ENCODE measurements at regions not wholly inside any gene's neighbourhood (a gene's known extent, or its start where the extent isn't known, plus 50 kb on each side); places are given as distances from the start of the nearest gene placed in this dataset.

DNA sequence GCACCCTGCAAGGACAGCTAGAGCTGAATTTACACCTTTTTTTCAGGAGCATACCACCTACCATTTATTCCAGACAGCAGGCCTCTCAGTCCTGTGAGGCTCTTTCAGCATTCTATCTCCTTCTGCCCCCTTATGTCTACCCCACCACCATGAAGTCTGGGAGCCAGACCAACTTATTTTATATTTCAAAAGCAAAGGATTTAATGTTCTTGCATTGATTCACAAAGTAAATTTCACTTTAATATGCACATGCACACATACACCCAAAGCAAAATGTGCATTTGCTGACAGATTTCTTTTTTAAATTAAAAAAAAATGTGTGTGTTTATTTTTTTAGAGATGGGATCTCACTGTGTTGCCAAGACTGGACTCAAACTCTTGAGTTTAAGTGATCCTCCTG lies 264.2 kb upstream of the LRRC3B start:
- DNase-seq (ENCODE audit: low read depth in 1 of 2, low spot score in 2 of 2) (no peak), FAIRE-seq (no peak)
- H3K4me3 ChIP-seq (ENCODE audit: extremely low read depth in 1 of 4, insufficient read depth in 2 of 4, low read depth in 3 of 4, low read length in 4 of 4) = no peak overlapping the region
- H3K27me3 ChIP-seq (replicated peaks in 1 of 4; ENCODE audit: control insufficient read depth in 3 of 4, extremely low read depth in 1 of 4, insufficient read depth in 3 of 4, low read length in 3 of 4) = no peaks in the 10 kb centered on the region
- no peak overlapping the region for H3K4me2 ChIP-seq (ENCODE audit: insufficient read depth in 1 of 2, low read depth in 2 of 2, low read length in 2 of 2)
- H3K79me2 ChIP-seq (ENCODE audit: control insufficient read depth in 1 of 2, insufficient read depth in 2 of 2, low read length in 2 of 2) = no peaks in the 10 kb centered on the region
- H3K4ac ChIP-seq (replicated peaks; ENCODE audit: insufficient read length, low read depth, low read length) = no peak overlapping the region
- no peak overlapping the region for H2BK12ac ChIP-seq (ENCODE audit: low read depth, low read length)
- peaks cover 0 to 5% of the 10 kb centered on the region in 2 experiments; a peak in 1 of 4 replicates for H3K9me3 ChIP-seq (ENCODE audit: insufficient read depth in 2 of 2, low read depth in 1 of 2, low read length in 1 of 2)
- no peak overlapping the region for H2BK20ac ChIP-seq (ENCODE audit: low read length)
- H4K8ac ChIP-seq (ENCODE audit: extremely low read depth, insufficient read depth, low read length) = no peak overlapping the region
- no peak overlapping the region for H4K5ac ChIP-seq (ENCODE audit: insufficient read length, low read depth, low read length)
- H3K36me3 ChIP-seq (ENCODE audit: control insufficient read depth in 2 of 4, insufficient read depth in 4 of 4, low read length in 3 of 4) = no peaks in the 10 kb centered on the region
- H4K20me1 ChIP-seq (replicated peaks in 1 of 2; ENCODE audit: control insufficient read depth in 1 of 2, insufficient read depth in 2 of 2, low read length in 2 of 2) = no peaks in the 10 kb centered on the region
- H3K14ac ChIP-seq (ENCODE audit: insufficient read length) = no peak overlapping the region
- no peaks in the 10 kb centered on the region for H3K23me2 ChIP-seq (ENCODE audit: low read depth, low read length)
- no peak overlapping the region for H3K23ac ChIP-seq (ENCODE audit: insufficient read length)
- H3K4me1 ChIP-seq (replicated peaks in 1 of 4; ENCODE audit: control insufficient read depth in 3 of 4, insufficient read depth in 4 of 4, low read length in 3 of 4) = no peaks in the 10 kb centered on the region
- TF ChIP-seq POLR2A (IDR thresholded peaks at IDR 0.05; ENCODE audit: control extremely low read depth in 1 of 2, low read depth in 2 of 2, low read length in 2 of 2) (no peak), TEAD4 (IDR thresholded peaks at IDR 0.05; ENCODE audit: low read depth, low read length) (no peak), SRF (IDR thresholded peaks at IDR 0.05; ENCODE audit: low read depth, low read length) (no peak), RAD21 (IDR thresholded peaks at IDR 0.05 in 1 of 2, conservative IDR thresholded peaks at IDR 0.05 in 1 of 2; ENCODE audit: low read depth in 2 of 2, low read length in 2 of 2) (no peak), RBBP5 (IDR thresholded peaks at IDR 0.05; ENCODE audit: borderline replicate concordance, low read depth, low read length) (no peak)
- no peaks in the 10 kb centered on the region for H3K79me1 ChIP-seq (ENCODE audit: low read depth, low read length)
- H2BK15ac ChIP-seq (ENCODE audit: low read length) = no peak overlapping the region
- no peak overlapping the region for H2BK120ac ChIP-seq (replicated peaks; ENCODE audit: low read depth, low read length)
- no peak overlapping the region for H3K18ac ChIP-seq (ENCODE audit: extremely low read depth, low read length)
- 0 out of 2 replicates have a peak overlapping the region, but pooled peaks have one; percentile 19 for H2AFZ ChIP-seq (ENCODE audit: low read length)
- no peak overlapping the region for H2BK5ac ChIP-seq (ENCODE audit: low read depth, low read length)
- no peak overlapping the region for H4K91ac ChIP-seq (replicated peaks; ENCODE audit: insufficient read length, low read length)
- H3K27ac ChIP-seq (ENCODE audit: low read depth, low read length) = no peak overlapping the region
- no peak overlapping the region for H3K56ac ChIP-seq (replicated peaks; ENCODE audit: insufficient read length, low read depth, low read length)
- ChIA-PET POLR2A (ENCODE audit: partially characterized antibody) (no interaction called here), CTCF (ENCODE audit: partially characterized antibody) (interaction anchor here (1.2 kb wide), 1 partner anchor 10 kb away, joined by 6 read pairs; no protein-coding TSS in a partner anchor)
- H3K9ac ChIP-seq (replicated peaks in 1 of 4; ENCODE audit: extremely low read depth in 1 of 4, low read depth in 3 of 4, low read length in 3 of 4) = no peak overlapping the region
- no peak overlapping the region for H2AK5ac ChIP-seq (ENCODE audit: low read depth, low read length)
